Activated naive CD4-positive, alpha-beta T cell treated with anti-CD3 and anti-CD28 coated beads, Interleukin-2, amount 50 U/mL, for 24 hours (primary cell): ENCODE measurements at regions not wholly inside any gene's neighbourhood (a gene's known extent, or its start where the extent isn't known, plus 50 kb on each side); places are given as distances from the start of the nearest gene placed in this dataset.

Experiments used
- H3K27ac Mint-ChIP-seq: one replicate; pipeline ENCODE4 v1.8.0; 2021; ENCODE audit warnings: mild to moderate bottlenecking, mixed read lengths
- H3K27me3 Mint-ChIP-seq: one replicate; pipeline ENCODE4 v1.8.0; 2021; ENCODE audit warnings: mixed read lengths
- H3K36me3 Mint-ChIP-seq: one replicate; pipeline ENCODE4 v1.8.0; 2021; ENCODE audit warnings: mixed read lengths
- H3K4me1 Mint-ChIP-seq: one replicate; pipeline ENCODE4 v1.8.0; 2021; ENCODE audit warnings: mixed read lengths
- H3K4me3 Mint-ChIP-seq: one replicate; pipeline ENCODE4 v1.8.0; 2021; ENCODE audit warnings: mild to moderate bottlenecking, mixed read lengths
- H3K9me3 Mint-ChIP-seq: one replicate; pipeline ENCODE4 v1.8.0; 2021; ENCODE audit warnings: mixed read lengths

GRCh38 chr9:126017758-126018157 lies 270.6 kb downstream of the PBX3 start:
- no peaks in the 10 kb centered on the region for H3K9me3 Mint-ChIP-seq
- H3K4me3 Mint-ChIP-seq, result no peak overlapping the region
- H3K36me3 Mint-ChIP-seq, result no peaks in the 10 kb centered on the region
- H3K27ac Mint-ChIP-seq, result no peak overlapping the region
- peaks cover 1% of the 10 kb centered on the region for H3K27me3 Mint-ChIP-seq
- H3K4me1 Mint-ChIP-seq, result no peaks in the 10 kb centered on the region

GRCh38 chr9:126020836-126021235 lies 273.7 kb downstream of the PBX3 start:
- Mint-ChIP-seq H3K4me3 (no peak overlapping the region), H3K36me3 (no peaks in the 10 kb centered on the region), H3K4me1 (no peaks in the 10 kb centered on the region), H3K9me3 (no peaks in the 10 kb centered on the region), H3K27ac (no peak overlapping the region), H3K27me3 (peaks cover 1% of the 10 kb centered on the region)

GRCh38 chr9:126023962-126024361 lies 276.8 kb downstream of the PBX3 start:
- Mint-ChIP-seq H3K27ac (no peak overlapping the region), H3K36me3 (no peaks in the 10 kb centered on the region), H3K9me3 (no peaks in the 10 kb centered on the region), H3K4me1 (no peaks in the 10 kb centered on the region), H3K27me3 (peaks cover 1% of the 10 kb centered on the region), H3K4me3 (no peak overlapping the region)

GRCh38 chr9:126024581-126025230 lies 277.5 kb downstream of the PBX3 start:
- peaks cover 1% of the 10 kb centered on the region for H3K27me3 Mint-ChIP-seq
- H3K9me3 Mint-ChIP-seq, result no peaks in the 10 kb centered on the region
- H3K4me1 Mint-ChIP-seq, result no peaks in the 10 kb centered on the region
- no peak overlapping the region for H3K4me3 Mint-ChIP-seq
- no peaks in the 10 kb centered on the region for H3K36me3 Mint-ChIP-seq
- H3K27ac Mint-ChIP-seq, result no peak overlapping the region

GRCh38 chr9:126025991-126026390 lies 278.8 kb downstream of the PBX3 start:
- Mint-ChIP-seq H3K27ac (no peak overlapping the region), H3K4me1 (no peaks in the 10 kb centered on the region), H3K9me3 (no peaks in the 10 kb centered on the region), H3K36me3 (no peaks in the 10 kb centered on the region), H3K4me3 (no peak overlapping the region), H3K27me3 (peaks cover 1% of the 10 kb centered on the region)

GRCh38 chr9:126027566-126027965 lies 280.4 kb downstream of the PBX3 start:
- Mint-ChIP-seq H3K27ac (no peak overlapping the region), H3K4me3 (no peak overlapping the region)

GRCh38 chr9:126028746-126029145 lies 281.6 kb downstream of the PBX3 start:
- no peak overlapping the region for H3K4me3 Mint-ChIP-seq
- H3K4me1 Mint-ChIP-seq, result no peaks in the 10 kb centered on the region

More at GRCh38 chr9:126027566-126027965, 280.4 kb downstream of the PBX3 start:
- H3K27me3 Mint-ChIP-seq, result no peaks in the 10 kb centered on the region
- H3K4me1 Mint-ChIP-seq, result no peaks in the 10 kb centered on the region
- H3K36me3 Mint-ChIP-seq, result no peaks in the 10 kb centered on the region
- no peaks in the 10 kb centered on the region for H3K9me3 Mint-ChIP-seq

GRCh38 chr9:126030716-126031115 lies 283.5 kb downstream of the PBX3 start:
- Mint-ChIP-seq H3K4me3 (no peak overlapping the region), H3K4me1 (no peaks in the 10 kb centered on the region), H3K9me3 (no peaks in the 10 kb centered on the region), H3K27me3 (peaks cover 4% of the 10 kb centered on the region), H3K27ac (no peak overlapping the region), H3K36me3 (no peaks in the 10 kb centered on the region)

More at GRCh38 chr9:126028746-126029145, 281.6 kb downstream of the PBX3 start:
- Mint-ChIP-seq H3K27me3 (no peaks in the 10 kb centered on the region), H3K9me3 (no peaks in the 10 kb centered on the region), H3K36me3 (no peaks in the 10 kb centered on the region), H3K27ac (no peak overlapping the region)

GRCh38 chr9:126031116-126031515 lies 283.9 kb downstream of the PBX3 start:
- Mint-ChIP-seq H3K36me3 (no peaks in the 10 kb centered on the region), H3K27ac (no peak overlapping the region), H3K4me3 (no peak overlapping the region), H3K9me3 (no peaks in the 10 kb centered on the region), H3K27me3 (peaks cover 4% of the 10 kb centered on the region), H3K4me1 (no peaks in the 10 kb centered on the region)

- H3K27me3 Mint-ChIP-seq, result peaks cover 5% of the 10 kb centered on the region
- H3K9me3 Mint-ChIP-seq, result no peaks in the 10 kb centered on the region
- no peaks in the 10 kb centered on the region for H3K4me1 Mint-ChIP-seq
- no peaks in the 10 kb centered on the region for H3K36me3 Mint-ChIP-seq
- H3K4me3 Mint-ChIP-seq, result no peak overlapping the region
- H3K27ac Mint-ChIP-seq, result no peak overlapping the region
These were observed 285.0 kb downstream of the PBX3 start for GRCh38 chr9:126032135-126032534.

GRCh38 chr9:126033318-126033717 lies 286.1 kb downstream of the PBX3 start:
- Mint-ChIP-seq H3K4me3 (no peak overlapping the region), H3K27me3 (peaks cover 5% of the 10 kb centered on the region), H3K9me3 (no peaks in the 10 kb centered on the region), H3K36me3 (no peaks in the 10 kb centered on the region), H3K27ac (no peak overlapping the region), H3K4me1 (no peaks in the 10 kb centered on the region)

GRCh38 chr9:126033956-126034355 lies 286.8 kb downstream of the PBX3 start:
- H3K27me3 Mint-ChIP-seq, result peaks cover 5% of the 10 kb centered on the region
- H3K27ac Mint-ChIP-seq, result no peak overlapping the region
- H3K4me3 Mint-ChIP-seq, result no peak overlapping the region
- no peaks in the 10 kb centered on the region for H3K4me1 Mint-ChIP-seq
- no peaks in the 10 kb centered on the region for H3K9me3 Mint-ChIP-seq
- H3K36me3 Mint-ChIP-seq, result no peaks in the 10 kb centered on the region

GRCh38 chr9:126036881-126037291 lies 289.7 kb downstream of the PBX3 start:
- Mint-ChIP-seq H3K36me3 (no peaks in the 10 kb centered on the region), H3K4me3 (no peak overlapping the region), H3K4me1 (no peaks in the 10 kb centered on the region), H3K27me3 (peaks cover 5% of the 10 kb centered on the region), H3K27ac (no peak overlapping the region), H3K9me3 (no peaks in the 10 kb centered on the region)

GRCh38 chr9:126038790-126039189 lies 287.8 kb upstream of the MVB12B start:
- no peak overlapping the region for H3K4me3 Mint-ChIP-seq
- H3K27ac Mint-ChIP-seq, result no peak overlapping the region
- peaks cover under 1% of the 10 kb centered on the region for H3K9me3 Mint-ChIP-seq
- H3K4me1 Mint-ChIP-seq, result no peaks in the 10 kb centered on the region
- peaks cover 8% of the 10 kb centered on the region for H3K27me3 Mint-ChIP-seq
- H3K36me3 Mint-ChIP-seq, result no peaks in the 10 kb centered on the region

- Mint-ChIP-seq H3K9me3 (peaks cover 8% of the 10 kb centered on the region), H3K4me1 (no peaks in the 10 kb centered on the region), H3K4me3 (no peak overlapping the region), H3K27ac (no peak overlapping the region), H3K36me3 (peaks cover 4% of the 10 kb centered on the region), H3K27me3 (peaks cover 12% of the 10 kb centered on the region)
These were observed 282.9 kb upstream of the MVB12B start for GRCh38 chr9:126043681-126044080.

GRCh38 chr9:126049088-126049487 lies 277.5 kb upstream of the MVB12B start:
- Mint-ChIP-seq H3K4me3 (no peak overlapping the region), H3K9me3 (peaks cover 4% of the 10 kb centered on the region), H3K4me1 (no peaks in the 10 kb centered on the region), H3K27ac (no peak overlapping the region), H3K27me3 (peaks cover 10% of the 10 kb centered on the region), H3K36me3 (peaks cover 4% of the 10 kb centered on the region)
